ENCODE measurements at regions not wholly inside any gene's neighbourhood (a gene's known extent, or its start where the extent isn't known, plus 50 kb on each side); places are given as distances from the start of the nearest gene placed in this dataset.
"Not testable (repeated sequence)": the region's sequence is repeated elsewhere in the genome, so short reads cannot be mapped to it uniquely, and the experiment has no call there.

GRCh38 chr1:198986442-198986841, 347.6 kb downstream of the PTPRC start:
- DNase-seq: no peak

- DNase-seq: no peak
Measured at GRCh38 chr1:199002661-199003060, 363.8 kb downstream of the PTPRC start.

GRCh38 chr1:199007423-199007822, 368.6 kb downstream of the PTPRC start:
- DNase-seq: no peak

- DNase-seq: no peak
Measured at GRCh38 chr1:199009447-199009846, 370.6 kb downstream of the PTPRC start.

- no peak for DNase-seq
Measured at GRCh38 chr1:199010492-199010891, 371.7 kb downstream of the PTPRC start.

- no peak for DNase-seq
Measured at GRCh38 chr1:199010933-199011332, 372.1 kb downstream of the PTPRC start.

- no peak for DNase-seq
Measured at GRCh38 chr1:199015799-199016198, 377.0 kb downstream of the PTPRC start.

GRCh38 chr1:199018471-199019135, 379.8 kb downstream of the PTPRC start:
- no peak for DNase-seq

GRCh38 chr1:199020051-199020450, 381.2 kb downstream of the PTPRC start:
- no peak for DNase-seq

- DNase-seq: no peak
Measured at GRCh38 chr1:199020904-199021303, 382.1 kb downstream of the PTPRC start.

- DNase-seq: no peak
Measured at GRCh38 chr1:199029401-199029800, 390.6 kb downstream of the PTPRC start.

GRCh38 chr1:199029855-199030254, 391.0 kb downstream of the PTPRC start:
- DNase-seq: no peak

GRCh38 chr1:199030541-199030940, 391.7 kb downstream of the PTPRC start:
- DNase-seq: not testable (repeated sequence)

- not testable (repeated sequence) for DNase-seq
Measured at GRCh38 chr1:199031170-199031569, 392.3 kb downstream of the PTPRC start.

GRCh38 chr1:199032479-199032878, 393.6 kb downstream of the PTPRC start:
- DNase-seq: not testable (repeated sequence)

- no peak for DNase-seq
Measured at GRCh38 chr1:199033661-199034060, 394.8 kb downstream of the PTPRC start.

GRCh38 chr1:199038156-199038555, 399.3 kb downstream of the PTPRC start:
- no peak for DNase-seq

- DNase-seq: no peak
Measured at GRCh38 chr1:199040076-199040905, 401.5 kb downstream of the PTPRC start.

GRCh38 chr1:199041173-199041914, 402.5 kb downstream of the PTPRC start:
- DNase-seq: no peak

GRCh38 chr1:199042193-199042592, 403.4 kb downstream of the PTPRC start:
- no peak for DNase-seq

GRCh38 chr1:199044191-199044590, 405.4 kb downstream of the PTPRC start:
- no peak for DNase-seq

GRCh38 chr1:199046618-199047017, 407.8 kb downstream of the PTPRC start:
- no peak for DNase-seq

GRCh38 chr1:199054694-199055093, 415.9 kb downstream of the PTPRC start:
- DNase-seq: no peak

- no peak for DNase-seq
Measured at GRCh38 chr1:199057322-199057721, 418.5 kb downstream of the PTPRC start.

Measured in stimulated activated CD4-positive, alpha-beta T cell treated with anti-CD3 and anti-CD28 coated beads, Interleukin-4, amount 100 ng/mL, for 4 hours (primary cell).